Spleen (tissue), 11 donors: ENCODE measurements at regions not wholly inside any gene's neighbourhood (a gene's known extent, or its start where the extent isn't known, plus 50 kb on each side); places are given as distances from the start of the nearest gene placed in this dataset.
"Not testable (repeated sequence)": the region's sequence is repeated elsewhere in the genome, so short reads cannot be mapped to it uniquely, and the experiment has no call there.

Experiments used
- DNase-seq: peaks from one replicate; pipeline ENCODE4 v3.0.0-alpha.2; 2020
- H3K27ac ChIP-seq, 8 donors: fragments of 200-600 bp; sonication (generic) in 7 of 8; 1 replicate in 4 of 8; 2 replicates in 4 of 8; pipeline versions ENCODE4 v1.5.0 to v1.8.0; 2016 to 2021; ENCODE audit warnings: inconsistent platforms in 4 of 8, mild to moderate bottlenecking in 4 of 8, moderate library complexity in 1 of 8
- H3K27me3 ChIP-seq, 7 donors: fragments of 200-600 bp; sonication (generic) in 6 of 7; replicated peaks in 1 of 7; 1 replicate in 4 of 7; 2 replicates in 3 of 7; pipeline versions ENCODE4 v1.5.0 to v1.8.0; 2016 to 2021; ENCODE audit warnings: inconsistent platforms in 3 of 7, mild to moderate bottlenecking in 1 of 7
- H3K36me3 ChIP-seq, 6 donors: fragments of 200-600 bp; sonication (generic) in 5 of 6; 1 replicate in 4 of 6; 2 replicates in 2 of 6; pipeline versions ENCODE4 v1.5.0 to v1.8.0; 2016 to 2021; ENCODE audit warnings: inconsistent platforms in 2 of 6
- H3K4me1 ChIP-seq, 6 donors: fragments of 200-600 bp; sonication (generic) in 5 of 6; 1 replicate in 3 of 6; 2 replicates in 3 of 6; pipeline versions ENCODE4 v1.5.0 to v1.8.0; 2016 to 2021; ENCODE audit warnings: inconsistent platforms in 3 of 6
- H3K4me3 ChIP-seq, 8 donors: fragments of 200-600 bp; sonication (generic) in 7 of 8; 1 replicate in 4 of 8; 2 replicates in 4 of 8; pipeline versions ENCODE4 v1.5.0 to v1.8.0; 2016 to 2021; ENCODE audit warnings: inconsistent platforms in 4 of 8, mild to moderate bottlenecking in 4 of 8, moderate library complexity in 2 of 8
- H3K9me3 ChIP-seq, 8 donors: fragments of 200-600 bp; sonication (generic) in 7 of 8; 1 replicate in 4 of 8; 2 replicates in 4 of 8; pipeline versions ENCODE4 v1.5.0 to v1.8.0; 2016 to 2021; ENCODE audit warnings: inconsistent platforms in 4 of 8
- CTCF ChIP-seq, 11 experiments: fragments of 200-600 bp in 7 of 11; fragments of 450-650 bp in 4 of 11; sonication (generic) in 4 of 11; IDR thresholded peaks in 8 of 11; conservative IDR thresholded peaks in 3 of 11; 1 replicate in 7 of 11; 2 replicates in 4 of 11; pipeline versions ENCODE4 v1.4.0 to v1.8.0; 2016 to 2021; ENCODE audit warnings: antibody characterized with exemption in 11 of 11, inconsistent platforms in 4 of 11, mild to moderate bottlenecking in 1 of 11
- POLR2A ChIP-seq, 3 donors: fragments of 450-650 bp; IDR thresholded peaks; one replicate each; pipeline ENCODE4 v1.5.1; 2017; ENCODE audit warnings: antibody characterized with exemption in 3 of 3, mild to moderate bottlenecking in 1 of 3
- POLR2AphosphoS5 ChIP-seq, 3 donors: sonication (generic); formaldehyde crosslinking; IDR thresholded peaks; one replicate each; pipeline ENCODE4 v1.5.1; 2017; ENCODE audit warnings: antibody characterized with exemption in 3 of 3
- WGBS, 5 donors: extraction: QIAGEN DNeasy Blood & Tissue Kit in 3 of 5; methylation state at CpG; one replicate each; pipeline versions ENCODE4 v1.1.5 to v1.1.7; 2013 to 2018; 5-methylcytosine and 5-hydroxymethylcytosine counted together
- intact Hi-C: fragments of 100-400 bp; cut with DNase I; formaldehyde crosslinking; loops from one replicate; pipeline ENCODE4 v1.15.0; 2023; ENCODE audit warnings: low total_unique reads
- donor health status: healthy with polysubstance abuse.
- donor health status: DM: no; HTN: no; CAD: no; lungs with moderate emphysema.
- donor health status: DM: no; HTN: no; CAD: no.
- donor health status: Bipolar disorder and iron deficiency.
- donor health status: healthy.
- donor health status: DM: no; HTN: no; CAD: no.
- donor health status: DM: yes; HTN: yes; CAD: no.

GRCh38 chr1:178665579-178665978, 59.5 kb upstream of the RALGPS2 start:
- Histone ChIP-seq H3K36me3 (no peaks in the 10 kb centered on the region), H3K9me3 (no peaks in the 10 kb centered on the region), H3K4me1 (peaks cover 0 to 24% (median under 1%) of the 10 kb centered on the region in 6 donors), H3K27ac (peak overlapping the region in 3 of 8 donors; percentile 4 to 68 (median 53)), H3K27me3 (no peaks in the 10 kb centered on the region), H3K4me3 (no peak overlapping the region)
- WGBS, 5 donors, result 76 to 93% (median 86%) methylated on average over 1 of the region's 1 CpG
- intact Hi-C loops, result no loop called here
- no peak for DNase-seq
- TF ChIP-seq CTCF (IDR thresholded peaks at IDR 0.05 in 8 of 11, conservative IDR thresholded peaks at IDR 0.05 in 3 of 11) (no peak), POLR2A (IDR thresholded peaks at IDR 0.05) (no peak), POLR2AphosphoS5 (IDR thresholded peaks at IDR 0.05) (no peak)

GRCh38 chr1:178666891-178667290, 58.2 kb upstream of the RALGPS2 start:
- H3K9me3 ChIP-seq, intact Hi-C loops, H3K27me3 ChIP-seq, H3K27ac ChIP-seq, H3K4me3 ChIP-seq, H3K36me3 ChIP-seq, DNase-seq: not testable (repeated sequence)
- 82 to 90% (median 86%) methylated on average over 9 of the region's 9 CpGs for WGBS, 5 donors
- peaks cover 0 to 22% (median 0%) of the 10 kb centered on the region in 6 donors for H3K4me1 ChIP-seq

GRCh38 chr1:178672434-178672833, 52.6 kb upstream of the RALGPS2 start:
- no peak for DNase-seq
- intact Hi-C loops, result no loop called here
- TF ChIP-seq POLR2AphosphoS5 (IDR thresholded peaks at IDR 0.05) (no peak), CTCF (IDR thresholded peaks at IDR 0.05 in 8 of 11, conservative IDR thresholded peaks at IDR 0.05 in 3 of 11) (no peak), POLR2A (IDR thresholded peaks at IDR 0.05) (no peak)
- Histone ChIP-seq H3K4me1 (peaks cover 0 to 17% (median 0%) of the 10 kb centered on the region in 6 donors), H3K9me3 (peaks cover 0 to 20% (median 14%) of the 10 kb centered on the region in 8 donors), H3K27ac (no peak overlapping the region), H3K27me3 (no peaks in the 10 kb centered on the region), H3K4me3 (no peak overlapping the region), H3K36me3 (no peaks in the 10 kb centered on the region)

GRCh38 chr1:178674559-178674958, 50.5 kb upstream of the RALGPS2 start:
- H3K36me3 ChIP-seq, H3K27ac ChIP-seq, DNase-seq, H3K4me3 ChIP-seq, H3K4me1 ChIP-seq, H3K27me3 ChIP-seq, intact Hi-C loops: not testable (repeated sequence)
- 86 to 100% (median 94%) methylated on average over 1 of the region's 1 CpG for WGBS, 5 donors
- peaks cover 0 to 20% (median 14%) of the 10 kb centered on the region in 8 donors for H3K9me3 ChIP-seq
